Lower leg skin (tissue), 4 donors: ENCODE measurements at regions not wholly inside any gene's neighbourhood (a gene's known extent, or its start where the extent isn't known, plus 50 kb on each side); places are given as distances from the start of the nearest gene placed in this dataset.

Source experiments
- DNase-seq, 2 donors: peaks; one replicate each; pipeline ENCODE4 v3.0.0-alpha.2; 2019; ENCODE audit warnings: low spot score in 2 of 2
- H3K4me3 ChIP-seq: fragments of 200-600 bp; sonication (generic); 2 replicates; pipeline ENCODE4 v1.5.1; 2017; ENCODE audit warnings: mild to moderate bottlenecking, low read depth; ENCODE audit not compliant: poor library complexity, severe bottlenecking
- CTCF ChIP-seq, 3 donors: fragments of 450-650 bp; IDR thresholded peaks; one replicate each; pipeline ENCODE4 v1.5.1; 2016; ENCODE audit warnings: antibody characterized with exemption in 3 of 3, mild to moderate bottlenecking in 3 of 3, moderate library complexity in 2 of 3
- POLR2A ChIP-seq, 2 donors: fragments of 450-650 bp; IDR thresholded peaks; one replicate each; pipeline ENCODE4 v1.6.1; 2016 to 2017; ENCODE audit warnings: antibody characterized with exemption in 2 of 2, mild to moderate bottlenecking in 1 of 2, moderate library complexity in 1 of 2
- WGBS, 2 donors: methylation state at CpG; one replicate each; pipeline ENCODE4 v1.1.5; 2018; 5-methylcytosine and 5-hydroxymethylcytosine counted together
- intact Hi-C: fragments of 100-400 bp; cut with DNase I; formaldehyde crosslinking; loops from one replicate; pipeline ENCODE4 v1.15.0; 2023; ENCODE audit warnings: low total_unique reads

GRCh38 chr1:193480755-193481154 lies 294.3 kb upstream of the B3GALT2 start:
- 53 to 75% methylated on average over 1 of the region's 1 CpG for WGBS, 2 donors
- H3K4me3 ChIP-seq, result no peak overlapping the region
- DNase-seq, result no peak
- no peak for TF ChIP-seq CTCF (IDR thresholded peaks at IDR 0.05)
- TF ChIP-seq POLR2A (IDR thresholded peaks at IDR 0.05), result no peak
- intact Hi-C loops, result no loop called here

GRCh38 chr1:193479187-193479586 lies 292.8 kb upstream of the B3GALT2 start:
- intact Hi-C loops, result no loop called here
- WGBS, 2 donors, result 67 to 85% methylated on average over 3 of the region's 3 CpGs
- H3K4me3 ChIP-seq, result no peak overlapping the region
- DNase-seq, result no peak
- TF ChIP-seq CTCF (IDR thresholded peaks at IDR 0.05), result no peak
- TF ChIP-seq POLR2A (IDR thresholded peaks at IDR 0.05), result no peak

- TF ChIP-seq CTCF (IDR thresholded peaks at IDR 0.05) (no peak), POLR2A (IDR thresholded peaks at IDR 0.05) (no peak)
- DNase-seq, result no peak
- 87 to 89% methylated on average over 6 of the region's 6 CpGs for WGBS, 2 donors
- intact Hi-C loops, result no loop called here
- no peak overlapping the region for H3K4me3 ChIP-seq
Observed at GRCh38 chr1:193476748-193477147, 290.3 kb upstream of the B3GALT2 start.

GRCh38 chr1:193473932-193474331 lies 287.5 kb upstream of the B3GALT2 start:
- 90 to 93% methylated on average over 4 of the region's 4 CpGs for WGBS, 2 donors
- TF ChIP-seq POLR2A (IDR thresholded peaks at IDR 0.05) (no peak), CTCF (IDR thresholded peaks at IDR 0.05) (no peak)
- intact Hi-C loops, result no loop called here

GRCh38 chr1:193472838-193473398 lies 286.5 kb upstream of the B3GALT2 start:
- DNase-seq, result no peak
- WGBS, 2 donors, result 97 to 98% methylated on average over 3 of the region's 3 CpGs
- intact Hi-C loops, result no loop called here
- TF ChIP-seq CTCF (IDR thresholded peaks at IDR 0.05) (no peak), POLR2A (IDR thresholded peaks at IDR 0.05) (no peak)
- no peak overlapping the region for H3K4me3 ChIP-seq

More at GRCh38 chr1:193473932-193474331, 287.5 kb upstream of the B3GALT2 start:
- no peak overlapping the region for H3K4me3 ChIP-seq
- no peak for DNase-seq

- TF ChIP-seq POLR2A (IDR thresholded peaks at IDR 0.05), result no peak
- no peak for TF ChIP-seq CTCF (IDR thresholded peaks at IDR 0.05)
- WGBS, 2 donors, result 90 to 91% methylated on average over 2 of the region's 2 CpGs
- DNase-seq, result no peak
- H3K4me3 ChIP-seq, result no peak overlapping the region
- intact Hi-C loops, result no loop called here
Observed at GRCh38 chr1:193472430-193472829, 286.0 kb upstream of the B3GALT2 start.
